HG03045 (cell line): ENCODE measurements at regions not wholly inside any gene's neighbourhood (a gene's known extent, or its start where the extent isn't known, plus 50 kb on each side); places are given as distances from the start of the nearest gene placed in this dataset.

Experiments
- ATAC-seq: cut with Tn5 transposase; IDR thresholded peaks from one replicate; pipeline ENCODE4 v1.9.1; 2021; ENCODE audit warnings: mild to moderate bottlenecking, moderate library complexity; ENCODE audit not compliant: unreplicated experiment

DNA sequence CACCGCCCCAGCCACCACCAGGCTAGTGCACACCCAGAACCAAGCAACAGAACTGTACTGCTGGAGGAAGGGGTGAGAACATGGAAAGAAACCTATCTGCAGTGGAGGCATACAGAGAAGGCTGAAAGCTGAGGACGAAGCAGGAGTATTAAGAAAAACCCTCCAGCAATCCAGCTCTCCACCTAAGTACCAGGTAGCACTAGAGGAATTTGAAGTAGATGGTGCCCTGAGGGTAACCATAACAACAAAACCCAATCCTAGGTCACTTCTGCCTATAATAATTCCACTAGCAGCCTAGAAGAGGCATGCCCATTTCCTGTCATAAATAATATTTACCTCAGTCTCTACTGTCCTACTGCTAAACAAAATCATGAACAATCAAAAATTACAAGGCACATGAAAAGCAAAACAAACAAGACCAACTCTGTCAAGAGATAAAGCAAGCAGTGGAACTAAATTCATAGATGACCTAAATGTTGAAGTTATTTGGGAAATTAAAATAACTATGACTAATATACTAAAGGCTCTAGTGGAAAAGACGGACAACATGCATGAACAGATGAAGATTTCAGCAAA is 51.1 kb downstream of the HYCC1 start:
- ATAC-seq = no peak

DNA sequence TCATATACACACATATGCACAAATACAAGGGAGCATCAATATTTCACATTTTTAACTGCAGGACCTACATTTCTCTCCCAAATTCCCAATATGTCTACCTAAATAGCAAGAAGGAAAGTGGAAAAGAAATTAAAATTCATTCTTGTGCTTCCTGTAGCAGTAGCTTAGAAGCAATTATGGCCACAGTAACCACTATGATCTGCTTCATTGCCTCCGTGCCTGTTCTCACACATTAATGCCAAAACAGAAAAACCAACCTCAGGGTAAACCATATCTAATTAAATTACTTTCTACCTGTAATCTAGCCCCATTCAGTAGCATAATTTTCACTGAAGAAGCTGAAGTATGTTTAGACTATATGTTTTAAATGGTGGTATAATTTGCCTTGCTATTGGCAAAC is 55.2 kb downstream of the HYCC1 start:
- ATAC-seq = no peak

DNA sequence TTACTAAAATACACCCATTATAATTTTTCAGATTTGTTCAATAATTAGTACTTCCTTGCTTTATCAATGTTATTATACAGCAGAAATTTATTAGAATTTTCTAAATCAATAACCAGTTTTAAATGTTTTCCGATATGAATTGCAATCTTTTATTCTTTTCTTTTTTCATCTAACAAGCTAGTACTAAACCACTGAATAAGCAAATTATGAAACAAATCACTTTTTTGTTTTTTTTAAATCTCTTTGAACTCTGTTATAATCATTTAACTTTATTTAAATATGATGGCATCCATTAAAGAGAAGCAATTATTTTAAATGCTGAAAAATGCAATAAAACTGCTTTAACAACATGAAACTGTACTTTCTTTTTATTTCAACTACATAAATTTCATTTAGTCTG is 59.7 kb downstream of the HYCC1 start:
- ATAC-seq = no peak

DNA sequence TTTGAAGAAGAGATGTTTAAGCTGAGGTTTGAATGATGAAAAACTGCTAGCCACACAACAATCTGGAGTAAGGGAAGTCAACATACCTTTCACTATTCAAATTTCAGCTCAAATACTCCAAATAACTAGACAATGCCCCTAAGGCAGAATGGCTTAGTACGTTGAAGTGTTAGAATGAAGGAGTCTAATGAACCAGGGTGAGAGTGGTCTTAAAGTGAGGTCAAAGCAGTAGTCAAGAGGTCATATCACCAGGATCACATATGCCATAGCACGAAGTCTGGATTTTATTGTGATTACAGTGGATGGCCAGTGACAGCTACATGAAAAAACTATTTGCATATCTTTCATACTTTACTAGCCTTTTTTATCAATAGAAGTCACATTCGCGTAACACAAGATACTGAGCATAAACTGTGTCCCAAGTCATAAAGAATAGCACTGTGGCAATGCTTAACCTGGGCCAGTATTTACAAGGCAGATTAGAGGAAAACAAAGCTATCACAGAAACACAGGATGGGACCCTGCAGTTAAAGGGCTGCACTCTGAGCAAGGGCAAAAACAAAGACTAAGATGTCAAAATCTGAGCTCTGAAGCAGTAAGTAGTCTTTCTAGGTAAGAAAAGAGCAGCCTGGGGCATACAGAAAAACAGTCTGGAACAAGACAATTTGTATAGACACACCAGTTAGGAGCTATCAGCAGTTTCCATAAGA is 61.5 kb downstream of the HYCC1 start:
- ATAC-seq = no peak

DNA sequence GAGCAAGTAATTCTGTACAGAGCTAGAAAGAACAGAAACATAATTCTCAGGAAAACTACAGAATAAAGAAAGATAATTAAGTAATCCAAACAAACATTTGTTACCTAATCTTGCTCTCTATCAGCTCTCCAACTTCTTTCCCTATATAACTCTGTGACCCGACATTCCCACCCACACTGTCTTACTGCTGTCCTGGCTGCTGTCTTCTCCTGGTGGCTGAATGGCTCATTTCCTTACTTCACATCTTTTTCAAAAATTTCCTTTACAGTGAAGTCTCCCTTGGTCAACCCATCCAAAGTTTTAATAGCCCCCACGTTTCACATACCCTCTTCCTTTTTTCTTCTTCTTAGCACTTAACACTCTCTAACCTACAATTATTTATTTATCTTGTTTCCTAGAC is 64.0 kb downstream of the HYCC1 start:
- ATAC-seq = no peak

DNA sequence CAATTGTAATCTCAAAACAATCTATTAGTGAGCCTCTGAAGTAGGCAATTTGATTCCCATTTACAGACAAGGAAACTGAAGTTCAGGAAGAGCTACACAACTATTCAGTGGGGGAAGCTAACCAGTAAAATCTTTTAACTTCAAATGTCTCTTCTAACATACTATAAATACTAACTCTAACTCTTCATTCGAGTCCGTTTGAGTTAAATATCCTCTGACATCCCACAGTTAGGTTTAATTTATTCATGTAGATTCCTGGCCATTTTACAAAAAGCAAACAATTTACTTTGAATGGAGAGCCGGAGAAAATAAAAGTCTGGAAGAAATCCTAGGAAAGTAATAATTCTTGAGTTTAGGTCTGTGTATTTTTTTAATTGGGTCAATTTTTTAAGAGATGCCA is 64.7 kb downstream of the HYCC1 start:
- ATAC-seq = no peak

DNA sequence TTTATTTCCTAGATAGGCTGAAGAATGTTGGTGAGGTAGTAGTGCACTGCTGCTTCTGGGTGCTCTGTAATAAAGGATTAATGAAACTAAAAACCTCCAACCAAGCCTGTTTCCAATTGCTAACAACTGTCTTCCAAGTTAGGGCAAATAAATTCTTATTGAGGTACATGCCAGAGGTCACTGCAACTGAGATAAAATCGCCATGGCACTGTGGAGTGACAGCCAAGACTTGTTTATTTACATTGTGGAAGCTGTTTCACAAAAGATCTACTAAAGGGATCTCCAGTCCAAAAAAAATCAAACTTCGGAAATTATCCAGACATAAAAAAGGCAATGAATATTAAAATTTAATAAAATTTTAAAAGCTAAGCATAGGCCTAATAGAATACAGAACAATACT is 65.2 kb downstream of the HYCC1 start:
- no peak for ATAC-seq

DNA sequence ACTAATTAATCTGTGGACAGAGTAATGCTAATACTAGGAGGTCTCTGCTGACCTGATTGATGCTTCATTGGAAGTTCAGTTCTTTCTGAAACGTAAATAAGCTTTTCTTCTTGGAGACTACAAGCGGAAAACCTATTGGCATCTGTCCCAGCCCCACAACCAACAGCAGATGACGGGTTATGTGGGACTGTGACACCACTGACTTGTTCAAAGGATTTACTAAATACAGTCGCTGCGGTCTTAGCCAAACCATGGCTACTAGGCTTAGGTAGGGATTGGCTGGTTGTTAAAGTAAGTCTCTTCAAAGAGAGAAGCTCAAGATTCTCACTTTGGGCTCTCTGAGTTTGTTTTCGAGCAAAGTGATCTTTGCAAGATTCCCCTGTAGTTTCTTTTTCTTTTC is 68.3 kb downstream of the HYCC1 start:
- no peak for ATAC-seq

DNA sequence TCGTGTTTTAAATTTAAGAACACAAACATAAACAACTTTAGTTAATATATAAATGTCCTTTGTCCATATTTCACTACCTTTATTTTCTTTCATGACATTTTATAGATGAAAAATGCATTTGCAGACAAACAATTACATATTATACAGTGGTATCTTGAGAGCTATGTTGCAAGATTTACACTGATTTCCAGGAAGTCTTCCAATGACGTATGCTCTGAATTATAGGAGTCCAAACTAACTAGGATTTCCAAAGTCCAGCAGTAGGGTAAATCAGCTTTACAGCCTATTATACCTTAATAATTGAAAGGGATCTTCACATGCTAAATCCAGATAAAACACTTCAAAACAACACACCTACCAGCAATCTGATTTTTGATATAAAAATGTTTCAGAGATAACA is 69.4 kb downstream of the HYCC1 start:
- ATAC-seq = no peak

DNA sequence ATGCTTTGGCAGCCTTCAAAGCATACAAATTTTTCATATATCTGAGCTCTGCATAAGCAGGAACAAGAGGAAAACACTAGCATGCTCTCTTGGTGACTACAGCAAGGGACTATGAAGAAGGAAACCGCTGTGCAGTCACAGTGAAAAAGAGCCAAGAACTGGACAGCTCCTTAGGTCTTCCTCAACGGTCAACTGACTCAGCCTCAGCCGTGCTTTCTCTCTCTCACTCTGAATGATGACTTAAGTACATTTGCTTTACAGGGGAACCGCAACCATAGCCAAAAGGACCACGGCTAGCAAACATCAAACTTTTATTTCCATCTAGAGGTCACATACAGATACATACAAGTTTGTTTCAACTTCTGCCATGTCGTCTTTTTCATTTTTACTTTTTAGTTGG is 69.9 kb downstream of the HYCC1 start:
- no peak for ATAC-seq

DNA sequence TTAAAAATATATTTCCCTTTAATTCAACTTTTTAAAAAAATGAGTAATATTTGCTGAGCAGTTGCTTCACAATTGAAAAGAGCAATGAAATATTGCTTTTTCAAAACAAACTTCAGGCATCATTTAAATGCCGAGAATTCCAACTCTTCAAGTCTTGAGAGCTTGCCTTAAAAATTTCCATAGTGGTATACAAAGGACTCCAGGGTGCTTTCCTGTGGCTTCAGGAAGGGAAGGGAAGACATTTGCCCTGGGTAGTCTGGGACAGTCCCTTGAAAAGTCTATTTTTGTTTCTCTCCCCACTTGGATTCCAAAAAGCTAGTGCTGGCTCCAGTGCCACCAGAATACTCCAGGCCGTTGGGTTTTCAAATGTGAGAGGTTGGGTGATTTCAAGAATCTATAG is 71.7 kb downstream of the HYCC1 start:
- no peak for ATAC-seq

DNA sequence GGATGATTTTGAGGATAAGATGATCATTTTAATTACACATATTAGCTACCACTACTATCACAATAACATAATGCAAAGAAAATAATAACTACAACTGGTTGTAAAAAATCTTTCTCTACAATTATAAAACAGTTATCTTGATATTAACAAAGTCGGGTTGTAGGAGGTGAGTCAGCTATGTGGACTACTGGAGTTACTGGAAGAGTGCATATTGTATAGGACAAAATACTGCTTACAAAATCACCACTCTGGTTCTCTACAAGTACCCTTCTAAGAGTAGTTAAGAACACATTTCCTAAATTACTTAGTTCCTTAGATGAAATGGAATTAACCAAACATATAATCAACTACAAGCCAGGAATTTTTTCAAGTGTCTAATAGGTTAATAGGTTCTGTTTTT is 74.1 kb downstream of the HYCC1 start:
- no peak for ATAC-seq

DNA sequence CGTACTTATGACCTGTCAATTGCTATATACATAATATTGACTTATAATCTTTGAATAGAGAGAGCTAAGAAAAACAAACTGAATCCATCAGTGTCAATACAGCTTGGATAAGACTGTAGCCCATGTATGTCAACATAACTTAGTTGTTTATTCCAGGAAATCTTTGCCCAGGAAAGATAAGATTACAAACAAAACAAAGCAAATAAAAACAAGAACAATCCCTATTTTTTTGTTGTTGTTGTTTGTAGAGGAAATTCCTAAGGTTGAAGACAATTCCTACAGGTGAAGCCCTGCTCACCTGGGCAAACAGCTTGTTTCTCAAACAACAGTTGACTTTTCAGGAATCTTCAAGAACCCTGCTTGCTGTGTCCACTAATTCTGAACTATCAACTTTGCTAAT is 76.0 kb downstream of the HYCC1 start:
- ATAC-seq = no peak

DNA sequence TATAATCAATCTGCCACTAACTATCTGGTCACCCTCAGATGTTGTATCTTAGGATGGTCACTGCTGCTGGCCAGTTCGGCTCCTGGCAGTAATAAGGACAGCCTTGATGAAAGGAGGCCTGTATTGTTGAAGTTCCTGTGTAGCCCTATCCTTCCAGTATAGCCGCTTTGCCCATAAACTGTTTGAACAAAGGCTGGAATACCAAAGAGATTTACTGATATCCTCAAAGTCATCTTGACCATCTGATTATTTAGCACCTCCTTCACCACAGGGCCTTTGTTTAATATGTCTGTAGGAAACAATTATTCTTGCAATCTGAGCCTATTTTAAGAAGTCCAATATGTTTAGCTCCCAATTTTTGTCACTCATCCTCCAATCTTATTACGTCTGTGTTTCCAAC is 77.7 kb downstream of the HYCC1 start:
- no peak for ATAC-seq

DNA sequence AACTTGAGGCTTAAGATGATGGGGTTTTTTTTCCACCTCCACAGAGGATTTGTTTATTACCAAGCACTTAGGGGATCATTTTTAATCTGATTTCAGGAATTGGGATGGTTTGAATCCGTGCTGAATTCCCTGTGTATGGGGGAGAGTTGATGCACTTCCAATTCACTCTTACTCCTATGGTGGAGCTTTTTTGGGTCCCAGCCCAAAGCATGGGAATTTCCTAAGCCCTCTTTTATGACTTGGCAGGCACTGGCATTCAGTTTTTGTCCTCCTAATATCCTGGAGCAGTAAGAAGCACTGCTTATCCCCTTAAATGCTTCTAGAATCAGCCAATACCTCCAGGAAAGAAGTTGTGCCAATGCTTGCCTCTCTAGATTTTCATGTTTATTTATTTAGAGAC is 78.7 kb downstream of the HYCC1 start:
- ATAC-seq = no peak

DNA sequence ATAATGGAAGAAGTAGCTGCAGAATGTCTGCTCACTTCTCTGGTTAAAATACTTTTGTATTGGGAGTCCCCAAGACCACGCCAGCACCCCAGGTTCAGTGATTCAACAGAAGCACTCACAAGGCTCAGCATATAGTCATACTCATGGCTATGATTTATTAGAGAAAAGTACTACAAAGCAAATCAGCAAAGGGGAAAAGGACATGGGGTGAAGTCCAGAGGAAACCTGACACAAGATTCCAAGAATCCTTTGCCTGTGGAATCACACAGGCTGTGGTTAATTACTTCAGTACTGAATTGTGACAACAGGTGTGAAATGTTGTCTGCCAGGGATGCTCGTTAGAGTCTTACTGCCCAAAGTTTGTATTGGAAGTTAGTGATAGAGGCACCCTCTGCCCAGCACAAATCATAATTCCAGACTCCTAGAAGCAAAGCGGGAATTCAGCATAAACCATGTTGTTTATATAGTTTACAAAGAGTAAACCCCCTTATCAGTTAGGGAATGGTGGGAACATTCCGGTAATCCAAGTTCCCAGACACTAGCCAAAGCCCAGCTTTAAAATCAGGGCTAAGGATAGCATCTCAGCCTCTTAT is 79.4 kb downstream of the HYCC1 start:
- ATAC-seq = no peak

DNA sequence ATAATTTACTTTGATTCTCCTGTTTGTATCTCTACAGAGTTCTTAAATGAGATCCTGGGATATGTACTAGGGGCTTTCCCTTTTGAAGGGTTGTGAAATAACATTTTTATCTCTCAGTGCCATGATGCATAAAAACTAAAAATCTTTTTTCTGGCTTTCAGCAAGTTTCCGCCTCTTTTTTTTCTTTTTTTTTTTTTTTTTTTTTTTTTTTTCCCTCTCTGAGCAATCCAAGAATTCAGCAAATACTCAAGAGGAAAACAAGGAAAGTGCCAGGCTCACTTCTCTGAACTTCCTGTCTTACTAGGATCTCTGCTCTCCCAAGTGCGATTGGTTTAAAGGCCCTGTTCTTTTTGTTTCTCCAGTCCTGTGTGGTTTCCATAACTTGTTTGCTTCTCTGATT is 79.9 kb downstream of the HYCC1 start:
- no peak for ATAC-seq

DNA sequence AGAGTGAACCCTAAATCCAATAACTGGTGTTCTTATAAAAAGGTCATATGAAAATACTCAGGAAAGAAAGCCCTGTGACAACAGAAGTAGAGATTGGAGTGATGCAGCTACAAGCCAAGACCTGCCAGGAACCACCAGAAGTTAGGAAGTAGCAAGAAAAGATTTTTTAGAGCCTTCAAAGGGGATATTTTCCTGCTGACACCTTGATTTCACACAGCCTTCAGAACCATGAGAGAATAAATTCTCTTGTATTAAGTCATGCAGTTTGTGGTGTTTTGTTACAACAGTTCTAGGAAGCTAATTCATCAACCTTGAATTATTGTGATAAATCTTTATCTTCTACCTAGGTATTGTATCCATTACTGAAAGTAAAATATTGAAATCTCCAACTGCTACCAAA is 81.0 kb downstream of the HYCC1 start:
- ATAC-seq = no peak

DNA sequence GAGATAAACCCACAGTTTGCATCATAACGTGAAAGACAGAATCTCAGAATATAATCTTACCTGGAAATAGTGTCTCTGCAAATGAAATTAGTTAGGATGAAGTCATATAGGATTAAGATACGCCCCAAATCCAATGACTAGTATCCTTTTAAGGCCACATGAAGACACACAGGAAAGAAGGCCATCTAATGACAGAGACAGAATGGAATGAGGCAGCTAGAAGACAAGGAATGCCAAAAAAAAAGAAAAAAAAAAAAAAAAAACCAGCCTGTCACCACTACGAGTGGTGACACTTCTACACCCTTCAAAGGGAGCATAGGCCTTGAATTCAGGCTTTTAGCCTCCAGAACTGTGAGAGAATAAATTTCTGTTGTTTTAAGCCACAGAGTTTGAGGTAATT is 82.9 kb downstream of the HYCC1 start:
- no peak for ATAC-seq

DNA sequence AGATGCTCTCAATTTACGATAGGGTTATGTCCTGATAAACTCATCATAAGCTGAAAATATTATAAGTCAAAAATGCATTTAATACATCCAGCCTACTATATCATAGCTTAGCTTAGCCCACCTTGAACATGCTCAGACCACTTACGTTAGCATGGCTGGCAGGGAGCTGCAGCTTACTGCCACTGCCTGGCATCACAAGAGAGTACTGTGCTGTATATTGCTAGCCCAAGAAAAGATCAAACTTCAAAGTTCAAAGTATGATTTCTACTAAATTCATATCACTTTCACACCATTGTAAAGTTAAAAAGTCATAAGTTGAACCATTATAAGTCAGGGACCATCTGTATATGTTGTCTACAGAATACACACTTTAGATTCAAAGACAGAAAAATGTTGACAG is 91.6 kb downstream of the HYCC1 start:
- ATAC-seq = no peak

DNA sequence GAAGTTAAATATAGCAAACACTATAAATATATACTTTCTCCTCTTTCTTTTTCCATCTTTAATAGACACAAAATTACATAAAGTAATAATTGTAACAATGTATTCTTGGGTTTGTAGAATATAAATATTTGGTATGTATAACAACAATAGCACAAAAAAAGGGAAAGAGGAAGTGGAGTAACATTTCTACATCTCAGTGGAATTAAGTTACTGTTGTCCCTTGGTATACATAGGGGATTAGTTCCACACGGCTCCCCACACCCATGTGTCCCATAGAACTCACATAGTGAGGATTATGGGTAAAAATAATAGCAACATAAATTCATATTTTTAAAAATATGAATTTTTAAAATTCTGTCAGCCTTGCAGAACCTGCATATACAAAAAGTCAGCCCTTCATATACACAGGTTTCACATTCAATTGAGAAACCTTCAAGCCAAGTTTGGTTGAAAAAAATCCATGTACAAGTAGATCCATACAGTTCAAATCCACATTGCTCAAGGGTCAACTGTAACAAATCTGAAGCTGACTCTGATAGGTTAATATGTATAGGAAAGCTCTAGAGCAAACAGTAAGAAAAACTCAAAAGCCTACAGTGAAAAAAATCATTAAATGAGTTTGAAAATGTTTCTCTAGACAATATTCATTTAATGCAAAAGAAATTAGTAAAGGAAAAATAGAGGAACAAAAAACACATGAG is 92.4 kb downstream of the HYCC1 start:
- ATAC-seq = no peak

DNA sequence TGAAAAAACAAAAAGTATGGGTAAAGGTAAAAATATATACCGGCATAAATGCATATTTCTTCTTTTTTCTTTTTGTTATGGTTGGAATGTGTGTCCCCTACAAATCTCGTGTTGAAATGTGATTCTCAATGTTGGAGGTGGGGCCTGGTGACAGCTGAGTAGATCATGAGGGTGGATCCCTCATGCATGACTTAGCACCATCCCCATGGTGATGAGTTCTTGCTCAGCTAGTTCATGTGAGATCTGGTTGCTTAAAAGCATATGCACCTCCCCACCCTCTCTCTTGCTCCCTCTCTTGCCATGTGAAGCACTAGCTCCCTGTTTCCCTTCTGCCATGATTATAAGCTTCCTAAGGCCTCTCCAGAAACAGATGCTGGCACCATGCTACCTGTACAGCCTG is 93.3 kb downstream of the HYCC1 start:
- ATAC-seq = no peak
